IgD-negative memory B cell (primary cell): ENCODE measurements at regions not wholly inside any gene's neighbourhood (a gene's known extent, or its start where the extent isn't known, plus 50 kb on each side); places are given as distances from the start of the nearest gene placed in this dataset.
"Not testable (repeated sequence)": the region's sequence is repeated elsewhere in the genome, so short reads cannot be mapped to it uniquely, and the experiment has no call there.

Experiments
- H3K27ac Mint-ChIP-seq, 3 donors: one replicate each; pipeline ENCODE4 v1.8.0; 2020 to 2022; ENCODE audit warnings: mild to moderate bottlenecking in 3 of 3, mixed read lengths in 3 of 3, moderate library complexity in 1 of 3
- H3K27me3 Mint-ChIP-seq: one replicate; pipeline ENCODE4 v1.8.0; 2021; ENCODE audit warnings: mixed read lengths
- H3K36me3 Mint-ChIP-seq: one replicate; pipeline ENCODE4 v1.8.0; 2020; ENCODE audit warnings: mild to moderate bottlenecking, mixed read lengths
- H3K4me1 Mint-ChIP-seq, 3 donors: one replicate each; pipeline ENCODE4 v1.8.0; 2020 to 2022; ENCODE audit warnings: mixed read lengths in 3 of 3, mild to moderate bottlenecking in 1 of 3
- H3K4me3 Mint-ChIP-seq, 4 donors: one replicate each; pipeline ENCODE4 v1.8.0; 2020 to 2022; ENCODE audit warnings: mild to moderate bottlenecking in 4 of 4, mixed read lengths in 4 of 4, moderate library complexity in 3 of 4
- H3K9me3 Mint-ChIP-seq, 3 donors: one replicate each; pipeline ENCODE4 v1.8.0; 2020 to 2021; ENCODE audit warnings: mixed read lengths in 3 of 3, mild to moderate bottlenecking in 1 of 3

- H3K36me3 Mint-ChIP-seq: no peaks in the 10 kb centered on the region
- H3K27ac Mint-ChIP-seq: no peak overlapping the region
- peaks cover 0 to 4% (median 0%) of the 10 kb centered on the region in 3 donors for H3K9me3 Mint-ChIP-seq
- no peaks in the 10 kb centered on the region for H3K4me1 Mint-ChIP-seq
- peaks cover 6% of the 10 kb centered on the region for H3K27me3 Mint-ChIP-seq
- H3K4me3 Mint-ChIP-seq: no peak overlapping the region
Measured at GRCh38 chr18:61637319-61637718, 255.5 kb downstream of the RNF152 start.

DNA sequence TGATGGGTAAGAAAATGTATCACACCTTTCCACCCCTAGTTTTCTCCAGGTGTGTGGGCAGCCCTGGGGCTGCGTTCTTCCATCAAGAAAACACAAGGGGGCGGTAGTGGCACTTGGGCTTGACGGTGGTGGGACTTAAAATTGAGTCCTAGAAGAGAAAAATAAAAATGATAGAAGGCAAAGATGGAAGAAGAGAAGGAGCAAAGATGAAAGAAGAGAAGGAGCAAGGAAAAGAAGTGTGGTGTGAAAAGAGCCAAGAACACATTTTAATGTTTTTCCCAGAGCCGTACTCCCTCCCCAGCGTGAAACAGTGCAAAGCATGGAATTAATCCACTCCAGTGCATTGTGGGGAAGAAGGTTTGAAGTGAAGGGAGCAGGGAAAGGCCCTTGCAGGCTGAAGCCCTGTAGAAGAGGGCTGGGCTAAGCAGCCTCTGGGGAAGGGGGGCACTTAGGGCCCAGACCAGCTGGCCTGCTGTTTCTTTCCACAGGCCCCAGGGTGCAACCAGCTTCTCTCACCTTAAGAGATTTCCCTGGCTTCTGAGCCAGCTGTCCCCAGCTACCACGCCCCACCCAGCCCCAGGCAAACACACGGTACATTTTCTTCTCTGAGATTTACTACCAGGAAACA, 256.8 kb downstream of the RNF152 start:
- no peaks in the 10 kb centered on the region for H3K36me3 Mint-ChIP-seq
- H3K4me3 Mint-ChIP-seq: no peak overlapping the region
- H3K9me3 Mint-ChIP-seq: peaks cover 0 to 4% (median 0%) of the 10 kb centered on the region in 3 donors
- no peak overlapping the region for H3K27ac Mint-ChIP-seq
- no peaks in the 10 kb centered on the region for H3K4me1 Mint-ChIP-seq
- H3K27me3 Mint-ChIP-seq: peaks cover 6% of the 10 kb centered on the region

GRCh38 chr18:61628085-61628484, 264.7 kb downstream of the RNF152 start:
- Mint-ChIP-seq H3K27ac (no peak overlapping the region), H3K36me3 (no peaks in the 10 kb centered on the region), H3K4me1 (no peaks in the 10 kb centered on the region), H3K9me3 (no peaks in the 10 kb centered on the region), H3K27me3 (peaks cover 3% of the 10 kb centered on the region), H3K4me3 (no peak overlapping the region)

DNA sequence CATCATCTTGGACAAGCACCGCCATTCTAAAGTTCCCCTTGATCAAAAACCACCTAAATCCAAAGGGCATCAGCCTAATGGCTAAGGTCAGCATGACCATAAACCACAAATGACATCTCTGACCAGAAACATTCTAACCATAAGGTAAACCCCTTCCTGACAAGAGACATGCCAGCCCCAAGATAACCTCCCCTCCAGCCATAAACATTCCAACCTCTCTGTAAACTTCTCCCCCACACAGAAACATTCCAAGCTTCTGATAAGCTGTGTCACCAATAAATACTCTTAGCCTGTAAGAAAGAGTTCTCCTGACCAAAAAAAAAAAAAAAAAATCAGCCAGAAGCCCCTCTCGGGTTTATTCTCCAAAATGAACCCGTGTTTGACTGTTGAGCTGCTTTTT, 268.2 kb downstream of the RNF152 start:
- not testable (repeated sequence) for H3K4me1 Mint-ChIP-seq, H3K9me3 Mint-ChIP-seq, H3K4me3 Mint-ChIP-seq, H3K27ac Mint-ChIP-seq, H3K27me3 Mint-ChIP-seq, H3K36me3 Mint-ChIP-seq

GRCh38 chr18:61619783-61620182, 273.0 kb downstream of the RNF152 start:
- Mint-ChIP-seq H3K36me3 (no peaks in the 10 kb centered on the region), H3K27ac (no peak overlapping the region), H3K4me3 (no peak overlapping the region), H3K9me3 (peaks cover 0 to 6% (median 0%) of the 10 kb centered on the region in 3 donors), H3K27me3 (peaks cover 2% of the 10 kb centered on the region), H3K4me1 (peaks cover 0 to 2% (median 0%) of the 10 kb centered on the region in 3 donors)

DNA sequence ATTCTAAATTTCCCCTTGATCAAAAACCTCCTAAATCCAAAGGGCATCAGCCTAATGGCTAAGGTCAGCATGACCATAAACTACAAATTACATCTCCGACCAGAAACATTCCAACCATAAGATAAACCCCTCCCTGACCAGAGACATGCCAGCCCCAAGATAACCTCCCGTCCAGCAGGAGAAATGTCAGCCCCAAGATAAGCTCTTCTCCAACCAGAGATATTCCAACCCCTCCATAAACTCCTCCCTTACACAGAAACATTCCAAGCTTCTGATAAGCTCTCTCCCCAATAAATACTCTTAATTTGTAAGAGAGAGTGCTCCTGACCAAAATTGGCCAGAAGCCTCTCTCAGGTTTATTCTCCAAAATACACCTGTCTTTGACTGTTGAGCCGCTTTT, 274.0 kb downstream of the RNF152 start:
- Mint-ChIP-seq H3K27me3 (peaks cover 2% of the 10 kb centered on the region), H3K36me3 (no peaks in the 10 kb centered on the region), H3K4me3 (no peak overlapping the region), H3K9me3 (peaks cover 0 to 6% (median 0%) of the 10 kb centered on the region in 3 donors), H3K4me1 (peaks cover 0 to 2% (median 0%) of the 10 kb centered on the region in 3 donors), H3K27ac (no peak overlapping the region)

DNA sequence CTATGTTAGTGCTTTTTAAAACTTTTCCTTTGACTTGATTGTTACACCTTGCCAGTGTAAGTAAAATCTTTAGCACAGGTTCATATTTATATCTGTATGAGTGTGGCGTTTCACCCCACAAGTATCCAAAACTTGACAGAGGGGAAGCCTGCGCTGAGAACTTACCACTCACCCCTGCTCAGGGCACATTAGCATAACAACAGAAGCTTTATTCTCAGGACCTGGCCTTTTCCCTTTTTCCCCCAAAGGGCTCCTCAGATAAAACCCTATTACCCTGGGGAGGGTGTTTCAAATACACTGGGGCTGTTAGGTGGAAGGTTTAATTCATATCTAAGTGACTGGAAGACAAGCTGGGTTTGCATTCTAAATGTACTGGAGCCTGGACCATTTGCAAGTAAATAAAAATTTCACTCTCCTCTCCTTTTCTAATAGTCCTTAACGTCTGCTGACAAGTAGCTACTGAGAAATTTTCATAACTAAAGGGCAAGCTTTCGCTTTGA, 276.6 kb downstream of the RNF152 start:
- Mint-ChIP-seq H3K9me3 (peaks cover 0 to 6% (median 0%) of the 10 kb centered on the region in 3 donors), H3K36me3 (no peaks in the 10 kb centered on the region), H3K4me1 (peaks cover 0 to 2% (median 0%) of the 10 kb centered on the region in 3 donors)

GRCh38 chr18:61612517-61612916, 279.3 kb downstream of the CDH20 start:
- H3K4me1 Mint-ChIP-seq: no peaks in the 10 kb centered on the region
- H3K27ac Mint-ChIP-seq: no peak overlapping the region
- no peak overlapping the region for H3K4me3 Mint-ChIP-seq
- H3K36me3 Mint-ChIP-seq: no peaks in the 10 kb centered on the region
- peaks cover 3% of the 10 kb centered on the region for H3K27me3 Mint-ChIP-seq
- H3K9me3 Mint-ChIP-seq: peaks cover 0 to 2% (median 0%) of the 10 kb centered on the region in 3 donors

More for the DNA sequence above, 276.6 kb downstream of the RNF152 start:
- no peak overlapping the region for H3K4me3 Mint-ChIP-seq
- H3K27ac Mint-ChIP-seq: no peak overlapping the region
- H3K27me3 Mint-ChIP-seq: peaks cover 3% of the 10 kb centered on the region

- no peaks in the 10 kb centered on the region for H3K36me3 Mint-ChIP-seq
- H3K9me3 Mint-ChIP-seq: no peaks in the 10 kb centered on the region
- peaks cover 15% of the 10 kb centered on the region for H3K27me3 Mint-ChIP-seq
- no peak overlapping the region for H3K27ac Mint-ChIP-seq
- no peaks in the 10 kb centered on the region for H3K4me1 Mint-ChIP-seq
- no peak overlapping the region for H3K4me3 Mint-ChIP-seq
Measured at GRCh38 chr18:61609131-61609530, 275.9 kb downstream of the CDH20 start.

GRCh38 chr18:61608316-61608715, 275.1 kb downstream of the CDH20 start:
- no peak overlapping the region for H3K4me3 Mint-ChIP-seq
- no peaks in the 10 kb centered on the region for H3K36me3 Mint-ChIP-seq
- H3K4me1 Mint-ChIP-seq: no peaks in the 10 kb centered on the region
- H3K27ac Mint-ChIP-seq: no peak overlapping the region
- no peaks in the 10 kb centered on the region for H3K9me3 Mint-ChIP-seq
- peaks cover 15% of the 10 kb centered on the region for H3K27me3 Mint-ChIP-seq

DNA sequence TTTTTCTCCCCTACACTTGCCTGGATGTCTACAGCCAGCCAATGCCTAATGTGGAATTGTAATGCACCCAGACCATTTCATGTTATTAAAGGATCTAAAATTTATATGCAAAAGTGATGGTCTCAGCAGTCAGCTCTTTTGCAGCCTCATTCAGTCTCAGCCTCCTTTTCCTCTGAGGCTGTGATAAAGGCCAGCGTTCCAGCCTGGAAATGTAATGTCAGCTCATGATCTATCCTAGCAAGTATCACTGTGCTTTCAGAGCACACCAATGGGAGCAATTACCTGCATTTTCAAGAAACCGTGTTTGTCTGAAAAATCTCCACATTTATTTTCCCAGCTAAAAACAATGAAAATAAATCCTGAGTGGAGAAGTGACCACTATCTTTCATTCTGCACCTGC, 274.6 kb downstream of the CDH20 start:
- Mint-ChIP-seq H3K27ac (no peak overlapping the region), H3K36me3 (no peaks in the 10 kb centered on the region), H3K4me3 (no peak overlapping the region), H3K9me3 (no peaks in the 10 kb centered on the region), H3K4me1 (no peaks in the 10 kb centered on the region), H3K27me3 (peaks cover 15% of the 10 kb centered on the region)

DNA sequence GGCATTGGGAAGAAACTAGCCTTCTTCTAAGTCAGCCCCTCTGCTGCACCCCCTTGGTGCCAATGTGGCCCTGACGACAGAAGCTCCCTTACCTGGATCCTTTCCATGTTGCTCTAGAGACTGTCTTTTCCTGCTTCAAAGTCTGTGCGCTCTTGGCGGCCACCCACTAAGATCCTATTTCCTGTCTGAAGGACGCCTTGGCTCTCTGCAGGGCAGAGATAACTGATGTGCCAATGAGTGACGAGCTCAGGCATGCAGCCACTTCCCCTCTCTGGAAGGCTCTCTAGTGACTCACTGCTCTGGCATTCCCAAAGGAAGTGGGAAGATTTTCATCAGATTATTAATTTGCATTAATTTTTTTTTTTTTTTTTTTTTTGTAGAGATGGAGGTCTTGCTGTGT, 273.5 kb downstream of the CDH20 start:
- H3K9me3 Mint-ChIP-seq: no peaks in the 10 kb centered on the region
- H3K27me3 Mint-ChIP-seq: peaks cover 13% of the 10 kb centered on the region
- no peak overlapping the region for H3K27ac Mint-ChIP-seq
- no peaks in the 10 kb centered on the region for H3K4me1 Mint-ChIP-seq
- no peaks in the 10 kb centered on the region for H3K36me3 Mint-ChIP-seq
- H3K4me3 Mint-ChIP-seq: no peak overlapping the region

- H3K27ac Mint-ChIP-seq: no peak overlapping the region
- no peaks in the 10 kb centered on the region for H3K36me3 Mint-ChIP-seq
- H3K27me3 Mint-ChIP-seq: peaks cover 12% of the 10 kb centered on the region
- H3K4me3 Mint-ChIP-seq: no peak overlapping the region
- no peaks in the 10 kb centered on the region for H3K9me3 Mint-ChIP-seq
- no peaks in the 10 kb centered on the region for H3K4me1 Mint-ChIP-seq
Measured at GRCh38 chr18:61606068-61606660, 272.9 kb downstream of the CDH20 start.

GRCh38 chr18:61605376-61606067, 272.3 kb downstream of the CDH20 start:
- Mint-ChIP-seq H3K27me3 (peaks cover 12% of the 10 kb centered on the region), H3K27ac (no peak overlapping the region), H3K4me3 (no peak overlapping the region), H3K9me3 (no peaks in the 10 kb centered on the region), H3K4me1 (no peaks in the 10 kb centered on the region), H3K36me3 (no peaks in the 10 kb centered on the region)
